ENCODE measurements at regions not wholly inside any gene's neighbourhood (a gene's known extent, or its start where the extent isn't known, plus 50 kb on each side); places are given as distances from the start of the nearest gene placed in this dataset.

DNA sequence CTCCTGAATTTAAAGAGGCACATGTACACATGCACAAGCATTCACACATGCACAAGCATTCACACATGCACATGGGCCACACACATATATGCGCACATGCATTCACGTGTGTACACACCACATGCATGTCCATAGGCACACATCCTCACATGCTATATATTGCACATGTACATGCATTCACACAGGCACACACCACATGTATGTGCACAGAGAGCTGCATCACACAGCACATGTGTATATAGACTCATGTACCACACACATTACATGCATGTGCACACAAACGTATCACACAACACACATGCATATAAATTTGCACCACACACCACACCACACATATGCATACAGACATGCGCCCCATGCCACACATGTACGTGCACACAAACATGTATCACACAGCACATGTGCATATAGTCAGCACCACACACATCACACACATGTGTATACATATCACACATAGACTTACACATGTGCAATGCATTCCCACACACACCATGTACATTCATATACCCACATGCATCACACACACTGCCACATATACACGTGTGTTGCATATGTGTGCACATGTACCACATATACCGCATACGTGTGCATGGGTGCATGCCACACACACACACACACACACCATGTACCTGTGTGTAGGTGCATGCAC, 54.6 kb upstream of the COL18A1 start:
- TF ChIP-seq, protein P1, sequence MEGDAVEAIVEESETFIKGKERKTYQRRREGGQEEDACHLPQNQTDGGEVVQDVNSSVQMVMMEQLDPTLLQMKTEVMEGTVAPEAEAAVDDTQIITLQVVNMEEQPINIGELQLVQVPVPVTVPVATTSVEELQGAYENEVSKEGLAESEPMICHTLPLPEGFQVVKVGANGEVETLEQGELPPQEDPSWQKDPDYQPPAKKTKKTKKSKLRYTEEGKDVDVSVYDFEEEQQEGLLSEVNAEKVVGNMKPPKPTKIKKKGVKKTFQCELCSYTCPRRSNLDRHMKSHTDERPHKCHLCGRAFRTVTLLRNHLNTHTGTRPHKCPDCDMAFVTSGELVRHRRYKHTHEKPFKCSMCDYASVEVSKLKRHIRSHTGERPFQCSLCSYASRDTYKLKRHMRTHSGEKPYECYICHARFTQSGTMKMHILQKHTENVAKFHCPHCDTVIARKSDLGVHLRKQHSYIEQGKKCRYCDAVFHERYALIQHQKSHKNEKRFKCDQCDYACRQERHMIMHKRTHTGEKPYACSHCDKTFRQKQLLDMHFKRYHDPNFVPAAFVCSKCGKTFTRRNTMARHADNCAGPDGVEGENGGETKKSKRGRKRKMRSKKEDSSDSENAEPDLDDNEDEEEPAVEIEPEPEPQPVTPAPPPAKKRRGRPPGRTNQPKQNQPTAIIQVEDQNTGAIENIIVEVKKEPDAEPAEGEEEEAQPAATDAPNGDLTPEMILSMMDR (IDR thresholded peaks at IDR 0.05; ENCODE audit: insufficient read depth, low read depth, low read length) = no peak
- TF ChIP-seq EZH2 (IDR thresholded peaks at IDR 0.05; ENCODE audit: insufficient read depth, low read length) = no peak

All from astrocyte (in vitro differentiated cells and primary cell).